ENCODE measurements at regions not wholly inside any gene's neighbourhood (a gene's known extent, or its start where the extent isn't known, plus 50 kb on each side); places are given as distances from the start of the nearest gene placed in this dataset.

DNA sequence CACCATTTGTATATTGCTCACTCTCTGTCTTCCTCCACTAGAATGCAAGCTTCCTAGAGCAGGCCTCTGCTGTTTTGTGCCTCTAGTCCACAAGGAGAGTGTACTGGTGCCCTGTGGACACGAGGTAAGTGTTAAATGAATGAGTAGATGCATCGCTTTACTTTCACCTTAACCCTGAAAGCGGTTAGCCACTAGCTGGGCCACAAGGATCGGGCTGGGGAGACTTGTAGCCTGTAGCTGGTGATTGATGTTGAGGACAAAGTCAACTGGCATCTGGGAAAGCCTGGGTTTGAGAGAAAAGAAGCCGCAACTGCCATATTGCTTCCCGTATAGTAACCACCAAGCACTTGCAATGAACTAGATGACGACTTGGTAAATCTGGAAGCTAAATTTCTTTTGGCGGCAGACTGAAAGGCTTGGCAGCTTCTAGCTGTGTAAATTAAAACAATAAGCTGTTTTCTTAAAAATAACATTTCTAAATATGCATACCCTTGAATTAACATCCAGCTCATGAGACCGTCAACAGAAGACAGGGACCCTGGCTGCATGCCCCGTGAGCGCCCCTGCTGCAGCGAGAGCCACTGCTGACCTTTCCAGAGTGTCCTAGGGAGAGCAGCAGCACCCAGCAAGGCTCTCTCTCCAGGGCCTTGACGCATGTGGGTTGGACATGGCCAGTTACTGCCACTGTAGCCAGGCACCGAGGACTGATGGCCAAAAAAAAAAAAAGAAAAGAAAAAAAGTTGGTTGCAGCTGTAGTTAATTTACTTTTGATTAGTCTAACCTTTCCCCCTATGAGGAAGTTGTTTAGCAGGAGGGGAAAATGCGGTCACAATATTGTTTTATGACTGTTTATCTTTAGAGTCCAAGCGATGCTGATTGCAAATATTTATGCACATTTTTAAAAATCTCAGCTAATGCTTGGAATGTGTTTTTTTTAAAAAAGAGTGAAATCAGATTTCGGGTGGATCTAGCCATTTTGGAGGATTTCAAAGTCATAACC, 315.1 kb downstream of the TFAP2C start:
- no peaks in the 10 kb centered on the region for H3K4me1 ChIP-seq
- intact Hi-C loops (cut with DNase I), result no loop called here
- 67 to 70% methylated on average over 17 of the region's 17 CpGs for WGBS, 2 donors
- H3K4me3 ChIP-seq, result no peak overlapping the region
- H3K9me3 ChIP-seq, result no peaks in the 10 kb centered on the region
- ATAC-seq (no peak), DNase-seq (no peak)
- TF ChIP-seq, protein P1, sequence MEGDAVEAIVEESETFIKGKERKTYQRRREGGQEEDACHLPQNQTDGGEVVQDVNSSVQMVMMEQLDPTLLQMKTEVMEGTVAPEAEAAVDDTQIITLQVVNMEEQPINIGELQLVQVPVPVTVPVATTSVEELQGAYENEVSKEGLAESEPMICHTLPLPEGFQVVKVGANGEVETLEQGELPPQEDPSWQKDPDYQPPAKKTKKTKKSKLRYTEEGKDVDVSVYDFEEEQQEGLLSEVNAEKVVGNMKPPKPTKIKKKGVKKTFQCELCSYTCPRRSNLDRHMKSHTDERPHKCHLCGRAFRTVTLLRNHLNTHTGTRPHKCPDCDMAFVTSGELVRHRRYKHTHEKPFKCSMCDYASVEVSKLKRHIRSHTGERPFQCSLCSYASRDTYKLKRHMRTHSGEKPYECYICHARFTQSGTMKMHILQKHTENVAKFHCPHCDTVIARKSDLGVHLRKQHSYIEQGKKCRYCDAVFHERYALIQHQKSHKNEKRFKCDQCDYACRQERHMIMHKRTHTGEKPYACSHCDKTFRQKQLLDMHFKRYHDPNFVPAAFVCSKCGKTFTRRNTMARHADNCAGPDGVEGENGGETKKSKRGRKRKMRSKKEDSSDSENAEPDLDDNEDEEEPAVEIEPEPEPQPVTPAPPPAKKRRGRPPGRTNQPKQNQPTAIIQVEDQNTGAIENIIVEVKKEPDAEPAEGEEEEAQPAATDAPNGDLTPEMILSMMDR (IDR thresholded peaks at IDR 0.05), result no peak
- H3K27ac ChIP-seq, result no peak overlapping the region
- peaks cover 0 to 44% (median 16%) of the 10 kb centered on the region in 7 donors for H3K27me3 ChIP-seq
- H3K36me3 ChIP-seq, result no peaks in the 10 kb centered on the region

DNA sequence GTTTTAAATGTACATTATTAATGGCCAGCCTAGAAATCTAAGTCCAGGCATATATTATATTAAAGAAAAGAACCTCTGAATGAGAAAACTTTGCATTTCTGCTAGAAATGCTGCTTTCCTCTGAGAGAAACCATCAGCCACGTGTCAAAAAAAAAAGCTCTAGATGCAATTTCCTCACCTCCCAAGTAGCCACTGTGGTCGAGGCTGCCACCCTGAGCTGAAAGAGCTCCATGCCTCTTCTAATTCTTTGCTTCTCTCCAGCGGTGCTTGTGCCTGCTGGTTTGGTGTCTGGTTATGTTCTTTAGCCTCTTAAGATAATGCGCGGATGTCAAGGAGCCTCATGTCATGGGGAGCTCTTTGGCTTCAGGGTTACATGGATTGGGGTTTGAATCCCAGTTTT, 316.0 kb downstream of the TFAP2C start:
- Histone ChIP-seq H3K27me3 (peaks cover 0 to 49% (median 24%) of the 10 kb centered on the region in 7 donors), H3K27ac (no peak overlapping the region), H3K9me3 (no peaks in the 10 kb centered on the region), H3K4me3 (no peak overlapping the region), H3K4me1 (no peaks in the 10 kb centered on the region), H3K36me3 (no peaks in the 10 kb centered on the region)
- TF ChIP-seq, protein P1 (IDR thresholded peaks at IDR 0.05), result no peak
- WGBS, 2 donors, result 43 to 47% methylated on average over 5 of the region's 5 CpGs
- no peak for ATAC-seq
- DNase-seq, result no peak
- intact Hi-C loops (cut with DNase I), result no loop called here

DNA sequence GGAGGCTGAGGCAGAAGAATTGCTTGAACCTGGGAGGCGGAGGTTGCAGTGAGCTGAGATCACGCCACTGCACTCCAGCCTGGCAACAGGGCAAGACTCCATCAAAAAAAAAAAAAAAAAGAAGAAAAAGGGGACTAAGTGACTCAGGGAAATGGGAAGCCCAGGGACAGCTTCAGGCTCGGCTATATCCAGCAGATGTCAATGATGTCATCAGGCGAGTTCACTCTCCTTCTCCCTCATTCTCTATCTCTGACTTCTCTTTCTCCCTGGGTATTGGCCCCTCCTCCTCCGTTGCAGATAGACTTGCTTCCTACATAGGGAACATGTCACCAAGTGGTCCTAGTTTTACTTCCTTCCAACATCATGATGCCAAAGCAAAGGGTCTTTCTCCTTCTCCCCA, 316.8 kb downstream of the TFAP2C start:
- Histone ChIP-seq H3K27ac (no peak overlapping the region), H3K27me3 (peaks cover 0 to 47% (median 22%) of the 10 kb centered on the region in 7 donors), H3K4me3 (no peak overlapping the region), H3K4me1 (no peaks in the 10 kb centered on the region), H3K9me3 (no peaks in the 10 kb centered on the region), H3K36me3 (no peaks in the 10 kb centered on the region)
- DNase-seq, result no peak
- TF ChIP-seq, protein P1 (IDR thresholded peaks at IDR 0.05), result no peak
- 81 to 82% methylated on average over 5 of the region's 5 CpGs for WGBS, 2 donors
- no peak for ATAC-seq
- intact Hi-C loops (cut with DNase I), result no loop called here

DNA sequence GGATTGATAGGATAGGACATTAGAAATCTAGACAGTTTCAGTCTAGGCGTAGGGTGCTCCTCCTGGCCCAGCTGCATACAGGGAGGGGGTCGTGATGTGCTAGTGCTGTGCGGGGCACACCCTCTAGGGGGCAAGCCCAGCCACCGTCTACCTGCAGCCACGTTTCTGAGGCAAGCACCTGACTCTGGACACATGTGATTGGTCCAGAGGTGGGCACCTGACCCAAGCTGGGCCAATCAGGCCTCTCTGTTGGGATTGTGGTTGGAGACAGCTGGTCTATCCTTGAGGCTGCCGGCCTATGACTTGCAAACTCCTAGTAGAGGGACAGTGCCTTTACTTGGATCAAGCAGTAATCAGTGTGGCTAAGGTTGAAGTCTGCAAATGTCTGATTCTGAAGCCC, 317.1 kb downstream of the BMP7 start:
- Histone ChIP-seq H3K9me3 (no peaks in the 10 kb centered on the region), H3K4me1 (no peaks in the 10 kb centered on the region), H3K27me3 (peaks cover 0 to 69% (median 47%) of the 10 kb centered on the region in 7 donors), H3K36me3 (no peaks in the 10 kb centered on the region), H3K4me3 (no peak overlapping the region), H3K27ac (no peak overlapping the region)
- TF ChIP-seq, protein P1 (IDR thresholded peaks at IDR 0.05), result no peak
- intact Hi-C loops (cut with DNase I), result no loop called here
- WGBS, 2 donors, result 60 to 67% methylated on average over 6 of the region's 6 CpGs
- DNase-seq (no peak), ATAC-seq (no peak)
